Kasumi-1 (cell line): ENCODE measurements at regions not wholly inside any gene's neighbourhood (a gene's known extent, or its start where the extent isn't known, plus 50 kb on each side); places are given as distances from the start of the nearest gene placed in this dataset.

Source experiments
- DNase-seq, 2 experiments: peaks; one replicate each; lab custom pipeline; 2025; lab: John Stamatoyannopoulos, UW

DNA sequence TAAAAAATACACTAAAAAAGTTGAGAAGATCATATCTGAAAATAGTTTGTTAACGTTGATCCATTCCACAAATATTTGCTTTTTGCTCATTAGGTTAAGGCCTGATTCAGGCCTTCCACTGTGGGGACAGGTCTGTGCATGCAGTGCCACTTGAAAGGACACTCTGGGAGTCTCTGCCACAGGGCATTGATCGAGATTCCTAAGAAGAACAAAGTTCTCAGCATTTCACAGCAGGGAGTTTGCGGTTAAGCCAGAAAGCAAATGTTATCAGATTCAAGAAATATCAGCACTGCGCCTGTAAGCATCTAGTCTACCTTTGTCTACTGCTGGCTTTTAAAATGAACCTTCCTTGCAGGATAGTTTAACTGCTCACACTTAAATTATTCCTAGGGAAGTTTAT is 62.2 kb upstream of the TNIP3 start:
- DNase-seq: no peak

DNA sequence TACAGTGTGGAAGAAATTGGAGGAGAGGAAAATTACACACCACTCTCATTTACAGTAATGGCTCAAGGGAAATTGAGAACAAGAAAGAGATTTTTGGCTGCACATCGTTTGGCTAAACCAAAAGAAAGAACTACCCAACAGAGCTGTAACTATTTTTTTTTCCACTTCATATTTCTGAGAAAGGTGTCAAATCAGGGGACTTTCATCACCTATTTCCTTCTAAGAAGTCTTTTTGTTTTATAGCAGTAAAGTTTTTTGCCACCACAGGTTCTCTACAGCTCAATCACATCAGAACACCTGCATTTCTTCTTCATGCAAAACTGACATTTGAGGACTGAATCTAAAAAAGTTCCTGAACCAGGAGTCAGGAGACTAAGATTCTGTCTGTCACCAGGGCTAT is 57.5 kb upstream of the TNIP3 start:
- no peak for DNase-seq

DNA sequence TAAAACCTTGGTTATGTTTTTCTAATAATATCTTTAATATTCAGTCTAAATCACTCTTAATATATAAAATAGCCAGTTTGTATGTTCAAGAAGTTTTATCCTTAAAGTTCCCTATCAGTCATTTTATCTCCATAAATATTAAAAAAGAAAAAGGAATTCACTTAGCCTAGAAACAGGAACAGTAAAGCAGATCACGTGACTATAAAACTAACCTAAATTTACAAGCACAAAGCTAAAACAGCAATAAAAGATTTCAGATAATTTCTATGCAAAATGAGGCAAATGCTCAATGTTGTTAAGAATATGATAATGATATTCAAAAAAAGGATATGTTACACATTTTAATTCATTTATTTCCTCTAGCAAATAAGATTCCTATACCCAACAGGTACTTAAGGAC is 57.1 kb upstream of the TNIP3 start:
- DNase-seq: no peak

DNA sequence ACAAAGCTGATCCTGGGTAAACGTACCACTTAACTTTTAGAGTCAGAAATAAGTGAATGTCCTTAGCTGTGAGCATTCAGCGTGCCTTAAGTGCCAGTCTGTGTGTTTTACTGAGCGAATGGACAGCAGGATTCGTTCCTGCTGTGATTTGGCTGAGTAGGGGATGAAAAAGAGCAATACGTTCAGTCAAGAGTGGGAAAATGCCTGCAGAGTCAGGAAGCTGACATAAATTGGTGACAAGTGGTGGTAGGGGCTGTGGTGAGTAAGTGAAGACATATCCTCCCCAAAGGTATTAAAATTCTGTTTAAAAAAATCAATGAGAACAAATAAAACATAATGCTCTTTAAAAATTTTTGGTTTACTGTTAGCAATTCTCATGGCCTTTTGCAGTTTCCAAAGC is 56.6 kb upstream of the TNIP3 start:
- DNase-seq: no peak

DNA sequence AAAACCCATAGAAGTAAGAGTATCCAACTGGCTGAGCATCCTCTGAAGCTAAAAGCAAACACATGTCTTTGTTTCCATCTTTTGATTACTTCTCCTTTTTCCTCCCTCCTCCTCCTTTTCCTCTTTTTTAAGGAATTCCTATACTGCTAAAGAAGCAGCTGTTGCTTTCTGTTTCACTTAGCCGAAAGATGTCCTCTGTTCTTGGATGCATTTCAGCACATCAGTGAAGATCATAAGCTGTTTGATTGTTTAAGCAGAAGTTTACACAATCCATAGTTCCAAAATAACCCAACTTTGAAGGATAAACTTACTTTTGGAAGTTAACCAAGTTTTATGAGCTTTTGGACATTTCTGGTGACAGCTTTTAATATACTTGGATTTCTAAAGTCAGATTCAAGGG is 55.1 kb upstream of the TNIP3 start:
- DNase-seq: no peak

DNA sequence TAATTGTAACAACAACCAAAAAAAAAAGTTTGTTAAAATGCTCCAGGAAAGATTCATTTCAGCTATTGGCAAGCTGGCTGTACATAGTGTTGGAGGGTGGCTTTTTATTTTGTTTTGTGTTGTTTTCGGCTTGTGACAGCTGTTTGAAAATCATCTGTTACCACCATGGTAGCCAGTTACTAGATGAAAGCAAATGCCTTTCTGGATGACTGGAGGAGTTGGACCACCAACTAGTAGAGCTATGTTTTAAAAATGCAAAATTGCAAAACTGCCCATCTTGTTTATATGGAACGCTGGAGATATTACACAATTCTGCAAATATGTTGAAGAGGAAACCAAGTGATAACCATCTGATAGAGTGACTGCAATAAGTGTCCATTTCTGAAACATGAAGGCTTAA is 53.2 kb upstream of the TNIP3 start:
- DNase-seq: no peak

- DNase-seq: no peak
Observed at GRCh38 chr4:121216461-121216860, 52.3 kb upstream of the TNIP3 start.

DNA sequence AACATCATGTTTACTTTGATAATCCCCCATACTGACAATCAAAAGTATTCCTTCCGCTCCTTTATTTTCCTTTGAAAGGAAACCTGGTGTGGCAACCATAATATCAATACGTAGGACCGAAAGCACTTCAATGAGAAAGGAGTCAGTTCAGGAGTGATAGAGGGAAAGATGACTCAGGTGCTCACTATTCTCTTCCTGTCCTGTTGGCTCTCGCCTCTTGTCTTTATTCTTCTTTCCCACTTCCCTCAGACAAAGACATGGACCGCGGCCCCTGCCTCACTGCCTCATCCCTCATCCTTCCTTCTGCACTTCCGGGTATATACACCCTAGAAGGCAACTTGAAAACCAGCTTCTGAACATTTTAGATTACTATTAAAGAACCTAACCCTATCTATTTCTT is 49.8 kb upstream of the TNIP3 start:
- DNase-seq: no peak
